ENCODE measurements at regions not wholly inside any gene's neighbourhood (a gene's known extent, or its start where the extent isn't known, plus 50 kb on each side); places are given as distances from the start of the nearest gene placed in this dataset.

GRCh38 chr1:65694933-65695332 lies 97.8 kb upstream of the PDE4B start:
- Histone ChIP-seq H3K27ac (ENCODE audit: low read length) (no peak overlapping the region), H2AFZ (ENCODE audit: low read length) (no peak overlapping the region)
- DNase-seq, result no peak

GRCh38 chr1:65698590-65698989 lies 94.1 kb upstream of the PDE4B start:
- peaks cover 10% of the 10 kb centered on the region for H3K4me1 ChIP-seq (ENCODE audit: low read length)
- no peak for TF ChIP-seq EZH2 (optimal IDR thresholded peaks at IDR 0.05; ENCODE audit: low read depth, low read length)
- TF ChIP-seq EZH2phosphoT487 (IDR thresholded peaks at IDR 0.05; ENCODE audit: low read length), result no peak
- TF ChIP-seq CTCF (IDR thresholded peaks at IDR 0.05; ENCODE audit: low read length), result no peak
- no peaks in the 10 kb centered on the region for H3K9me3 ChIP-seq (replicated peaks; ENCODE audit: insufficient read depth, low read length)
- H3K9me2 ChIP-seq (replicated peaks; ENCODE audit: insufficient read depth, low read length), result no peaks in the 10 kb centered on the region
- H3K4me2 ChIP-seq (ENCODE audit: low read depth, low read length), result no peak overlapping the region
- H3K36me3 ChIP-seq (replicated peaks; ENCODE audit: insufficient read depth, low read length), result no peaks in the 10 kb centered on the region
- no peaks in the 10 kb centered on the region for H4K20me1 ChIP-seq (ENCODE audit: insufficient read depth, low read length)
- H3K9ac ChIP-seq (ENCODE audit: low read length), result no peak overlapping the region
- no peaks in the 10 kb centered on the region for H3K79me2 ChIP-seq (ENCODE audit: low read length)
- H2AFZ ChIP-seq (ENCODE audit: low read length), result no peak overlapping the region
- no peak overlapping the region for H3K27ac ChIP-seq (ENCODE audit: low read length)
- no peak overlapping the region for H3K4me3 ChIP-seq (ENCODE audit: low read length)
- no peak for DNase-seq
- no peaks in the 10 kb centered on the region for H3K27me3 ChIP-seq (replicated peaks; ENCODE audit: insufficient read depth, low read length)
- peaks cover under 1% of the 10 kb centered on the region; the same call in 1 of the 2 replicates for H3F3A ChIP-seq (ENCODE audit: insufficient read depth, low read length)

More at GRCh38 chr1:65694933-65695332, 97.8 kb upstream of the PDE4B start:
- Histone ChIP-seq H3K9me2 (replicated peaks; ENCODE audit: insufficient read depth, low read length) (no peaks in the 10 kb centered on the region), H3F3A (ENCODE audit: insufficient read depth, low read length) (no peaks in the 10 kb centered on the region), H3K27me3 (replicated peaks; ENCODE audit: insufficient read depth, low read length) (no peaks in the 10 kb centered on the region), H3K4me1 (ENCODE audit: low read length) (peaks cover 20% of the 10 kb centered on the region), H3K9ac (ENCODE audit: low read length) (no peak overlapping the region), H4K20me1 (ENCODE audit: insufficient read depth, low read length) (no peaks in the 10 kb centered on the region), H3K79me2 (ENCODE audit: low read length) (no peaks in the 10 kb centered on the region), H3K4me2 (ENCODE audit: low read depth, low read length) (no peak overlapping the region), H3K9me3 (replicated peaks; ENCODE audit: insufficient read depth, low read length) (no peaks in the 10 kb centered on the region), H3K36me3 (replicated peaks; ENCODE audit: insufficient read depth, low read length) (no peaks in the 10 kb centered on the region), H3K4me3 (ENCODE audit: low read length) (no peak overlapping the region)
- TF ChIP-seq CTCF (IDR thresholded peaks at IDR 0.05; ENCODE audit: low read length) (no peak), EZH2 (optimal IDR thresholded peaks at IDR 0.05; ENCODE audit: low read depth, low read length) (no peak), EZH2phosphoT487 (IDR thresholded peaks at IDR 0.05; ENCODE audit: low read length) (no peak)

GRCh38 chr1:65703853-65704252 lies 88.8 kb upstream of the PDE4B start:
- DNase-seq, result no peak
- Histone ChIP-seq H4K20me1 (ENCODE audit: insufficient read depth, low read length) (no peaks in the 10 kb centered on the region), H3K27ac (ENCODE audit: low read length) (peak overlapping the region; percentile 54; the same call in 1 of the 2 replicates)

More at GRCh38 chr1:65703853-65704252, 88.8 kb upstream of the PDE4B start:
- peak overlapping the region; percentile 64 for H3K4me2 ChIP-seq (ENCODE audit: low read depth, low read length)
- H3K9me3 ChIP-seq (replicated peaks; ENCODE audit: insufficient read depth, low read length), result no peaks in the 10 kb centered on the region
- H2AFZ ChIP-seq (ENCODE audit: low read length), result peak overlapping the region; percentile 13; the same call in 1 of the 2 replicates
- peaks cover 9% of the 10 kb centered on the region for H3F3A ChIP-seq (ENCODE audit: insufficient read depth, low read length)
- TF ChIP-seq EZH2 (optimal IDR thresholded peaks at IDR 0.05; ENCODE audit: low read depth, low read length) (no peak), EZH2phosphoT487 (IDR thresholded peaks at IDR 0.05; ENCODE audit: low read length) (no peak), CTCF (IDR thresholded peaks at IDR 0.05; ENCODE audit: low read length) (no peak)
- H3K36me3 ChIP-seq (replicated peaks; ENCODE audit: insufficient read depth, low read length), result no peaks in the 10 kb centered on the region
- H3K9ac ChIP-seq (ENCODE audit: low read length), result 0 out of 2 replicates have a peak overlapping the region, but pooled peaks have one; percentile 5
- no peaks in the 10 kb centered on the region for H3K27me3 ChIP-seq (replicated peaks; ENCODE audit: insufficient read depth, low read length)
- H3K4me3 ChIP-seq (ENCODE audit: low read length), result peak overlapping the region; percentile 23
- H3K4me1 ChIP-seq (ENCODE audit: low read length), result peaks cover 23% of the 10 kb centered on the region
- H3K79me2 ChIP-seq (ENCODE audit: low read length), result no peaks in the 10 kb centered on the region
- no peaks in the 10 kb centered on the region for H3K9me2 ChIP-seq (replicated peaks; ENCODE audit: insufficient read depth, low read length)

All from MM.1S (cell line).